Kidney tubule cell (primary cell): ENCODE measurements at regions not wholly inside any gene's neighbourhood (a gene's known extent, or its start where the extent isn't known, plus 50 kb on each side); places are given as distances from the start of the nearest gene placed in this dataset.

Experiments used
- DNase-seq: peaks from one replicate; pipeline ENCODE4 v3.0.0-alpha.2; 2018; ENCODE audit warnings: low spot score

GRCh38 chr7:145269418-145270161, 433.7 kb upstream of the TPK1 start:
- DNase-seq: no peak

DNA sequence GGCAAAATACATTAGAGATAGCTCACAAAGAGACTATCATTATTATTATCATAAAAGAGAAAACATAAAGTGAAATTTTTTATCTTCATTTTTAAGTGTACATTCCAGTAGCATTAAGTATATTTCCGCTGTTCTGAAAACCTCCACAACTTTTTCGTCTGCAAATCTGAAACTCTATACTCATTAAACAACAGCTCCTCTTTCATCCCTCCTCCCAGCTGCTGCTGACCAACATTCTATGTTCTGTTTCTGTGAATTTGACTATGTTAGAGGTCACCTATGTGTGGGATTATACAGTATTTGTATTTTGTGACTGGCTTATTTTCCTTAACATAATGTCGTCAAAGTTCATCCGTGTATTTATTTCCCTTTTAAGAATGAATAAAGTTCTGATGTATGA, 429.3 kb upstream of the TPK1 start:
- no peak for DNase-seq

- DNase-seq: no peak
Measured at GRCh38 chr7:145263886-145264285, 428.0 kb upstream of the TPK1 start.

- DNase-seq: no peak
Measured at GRCh38 chr7:145252031-145252430, 416.2 kb upstream of the TPK1 start.

GRCh38 chr7:145224775-145225174, 388.9 kb upstream of the TPK1 start:
- DNase-seq: no peak

DNA sequence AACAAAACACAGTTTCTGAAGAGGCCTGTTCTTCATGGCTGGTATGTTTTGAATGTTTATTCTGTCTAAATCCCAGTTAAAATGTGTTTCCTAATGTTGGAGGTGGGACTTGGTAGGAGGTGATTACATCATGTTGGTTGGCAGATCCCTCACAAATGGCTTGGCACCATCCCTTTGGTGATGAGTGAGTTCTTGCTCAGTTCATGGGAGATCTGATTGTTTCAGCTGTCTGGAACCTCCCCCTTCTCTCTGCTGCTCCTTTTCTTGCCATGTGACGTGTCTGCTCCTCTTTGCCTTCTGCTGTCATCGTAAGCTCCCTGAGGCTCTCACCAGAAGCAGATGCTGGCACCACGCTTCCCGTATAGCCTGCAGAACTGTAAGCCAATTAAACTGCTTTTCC, 383.6 kb upstream of the TPK1 start:
- no peak for DNase-seq

DNA sequence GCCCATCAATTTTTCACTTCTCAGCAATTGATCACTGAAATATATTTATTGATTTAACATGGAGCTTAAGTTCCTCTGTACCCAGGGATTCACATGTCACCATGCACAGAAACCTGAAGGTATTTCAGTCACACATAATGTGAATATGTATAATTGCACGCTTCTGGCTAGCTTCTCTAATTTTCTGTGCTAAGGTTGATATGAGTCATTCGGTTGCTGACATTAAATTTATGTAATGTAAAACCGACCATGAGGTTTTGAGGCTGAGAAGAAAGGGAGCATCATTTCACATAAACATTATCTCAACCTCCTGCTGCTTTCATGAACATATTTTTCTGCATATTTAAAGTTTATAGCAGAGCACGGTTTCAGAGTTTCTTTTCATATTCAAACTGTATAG, 381.0 kb upstream of the TPK1 start:
- DNase-seq: no peak

GRCh38 chr7:145212050-145212449, 376.2 kb upstream of the TPK1 start:
- no peak for DNase-seq

- no peak for DNase-seq
Measured at GRCh38 chr7:145211211-145211610, 375.4 kb upstream of the TPK1 start.

DNA sequence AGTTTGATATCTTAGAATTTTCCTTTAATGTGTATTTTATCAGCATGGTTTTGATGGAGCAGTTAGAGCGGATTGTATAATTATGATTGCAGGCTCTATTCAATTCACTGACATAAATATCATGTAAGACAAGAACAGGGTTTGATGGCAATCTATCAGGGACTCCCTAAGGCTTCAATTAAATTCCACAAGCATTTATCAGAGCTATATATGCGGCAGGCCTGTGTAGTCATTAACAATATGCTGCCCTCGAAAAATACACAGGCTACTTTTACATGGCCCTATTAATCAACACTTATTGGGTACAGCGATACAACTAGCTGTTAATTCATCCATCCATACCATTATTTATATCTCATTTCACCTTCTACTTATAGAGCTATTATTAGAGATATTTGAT, 358.1 kb upstream of the TPK1 start:
- no peak for DNase-seq

- DNase-seq: no peak
Measured at GRCh38 chr7:145184956-145185355, 349.1 kb upstream of the TPK1 start.

GRCh38 chr7:145183069-145183468, 347.2 kb upstream of the TPK1 start:
- no peak for DNase-seq

DNA sequence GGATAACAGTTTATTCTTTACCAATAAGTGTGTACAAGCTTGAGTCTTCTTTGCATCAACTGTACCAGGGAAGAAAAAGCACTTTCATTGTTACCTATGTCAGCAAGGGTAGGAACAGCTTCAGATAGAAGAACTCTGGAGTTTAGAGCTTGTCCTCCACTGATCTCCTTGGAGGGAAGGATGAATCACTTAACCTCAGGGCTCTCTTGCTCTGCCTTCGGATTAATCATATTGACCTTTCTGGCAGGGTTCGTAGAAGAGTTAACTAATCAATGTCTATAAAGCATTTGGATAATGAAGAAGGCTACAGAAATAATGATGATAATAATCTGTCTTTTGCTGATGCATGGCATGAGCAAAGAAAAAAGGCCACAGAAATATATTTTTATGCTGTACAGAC, 339.5 kb upstream of the TPK1 start:
- DNase-seq: no peak

DNA sequence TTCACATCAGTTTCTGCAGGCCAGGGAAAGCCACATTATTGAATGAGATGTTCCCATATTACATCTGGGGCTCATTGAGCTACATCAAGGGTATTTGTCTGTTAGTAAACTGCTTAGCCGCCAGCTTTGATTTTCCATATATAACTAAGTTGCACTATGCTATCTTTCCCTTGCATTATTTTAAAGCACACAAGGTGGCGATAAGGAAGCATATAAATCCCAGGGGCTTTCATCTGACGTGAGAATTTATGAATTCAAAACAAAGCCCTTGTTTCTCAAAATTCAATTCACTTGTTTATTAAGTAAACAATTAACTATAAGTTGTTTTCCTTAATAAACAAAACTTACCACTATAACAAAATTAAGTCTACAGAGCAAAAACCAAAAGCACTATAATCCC, 334.1 kb upstream of the TPK1 start:
- no peak for DNase-seq

GRCh38 chr7:145168879-145169278, 333.0 kb upstream of the TPK1 start:
- no peak for DNase-seq

- DNase-seq: no peak
Measured at GRCh38 chr7:145168427-145168826, 332.6 kb upstream of the TPK1 start.

DNA sequence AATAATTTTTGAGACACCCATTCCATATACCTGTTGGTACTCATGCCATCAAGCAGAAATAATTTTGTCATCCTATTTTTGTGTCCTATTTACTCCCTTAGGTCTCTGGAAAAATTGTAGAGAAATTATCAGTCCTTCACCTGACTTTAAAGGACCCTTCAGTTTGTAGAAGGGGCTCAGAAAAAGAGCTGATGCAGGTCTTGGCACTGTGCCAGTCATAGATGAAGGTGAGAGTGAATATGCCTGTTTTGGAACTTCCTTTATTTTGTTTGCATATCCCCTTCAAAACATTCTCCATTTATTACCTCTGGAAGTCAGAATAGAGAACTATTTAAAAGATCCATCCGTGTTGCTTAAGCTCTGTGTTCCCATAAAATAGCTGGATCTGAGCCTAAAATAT, 321.0 kb upstream of the TPK1 start:
- no peak for DNase-seq

- DNase-seq: no peak
Measured at GRCh38 chr7:145152589-145152988, 316.7 kb upstream of the TPK1 start.

DNA sequence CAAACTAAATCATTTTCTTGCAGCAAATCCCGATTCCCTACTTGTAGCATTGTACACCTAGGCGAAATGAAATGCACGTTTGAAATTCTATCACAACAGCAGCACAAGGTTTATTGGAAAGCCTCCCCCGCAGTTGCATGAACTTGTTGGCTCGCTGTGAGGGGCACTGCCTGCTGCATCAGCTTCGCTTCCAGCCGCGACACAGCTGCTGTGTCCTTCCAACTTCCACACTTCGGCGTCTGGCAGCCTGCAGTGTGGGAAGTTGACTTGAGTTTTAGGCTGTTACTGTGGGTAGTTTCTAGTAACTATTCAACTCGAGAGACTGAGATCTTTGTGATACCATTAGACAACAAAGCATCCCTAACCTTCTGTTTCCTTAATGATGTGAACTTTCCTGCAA, 315.8 kb upstream of the TPK1 start:
- DNase-seq: no peak

GRCh38 chr7:145147865-145148264, 312.0 kb upstream of the TPK1 start:
- no peak for DNase-seq

DNA sequence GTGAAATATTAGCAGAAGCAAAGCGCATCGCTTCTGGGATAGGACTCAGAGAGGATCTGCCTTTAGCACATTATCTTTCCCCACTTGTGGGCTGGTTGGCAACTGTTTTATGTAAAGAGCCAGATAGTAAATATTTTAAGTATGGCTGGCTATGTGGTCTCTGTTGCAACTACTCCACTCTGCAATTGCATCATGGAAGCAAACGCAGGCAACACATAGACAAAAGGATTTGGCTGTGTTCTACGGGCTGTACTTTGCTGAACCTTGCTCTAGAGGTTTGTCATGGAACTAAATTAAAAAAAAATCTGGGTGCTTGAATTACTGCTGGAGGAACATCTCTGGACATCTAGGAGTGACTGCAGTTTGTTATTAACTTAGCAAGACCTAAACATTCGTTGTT, 307.8 kb upstream of the TPK1 start:
- no peak for DNase-seq

DNA sequence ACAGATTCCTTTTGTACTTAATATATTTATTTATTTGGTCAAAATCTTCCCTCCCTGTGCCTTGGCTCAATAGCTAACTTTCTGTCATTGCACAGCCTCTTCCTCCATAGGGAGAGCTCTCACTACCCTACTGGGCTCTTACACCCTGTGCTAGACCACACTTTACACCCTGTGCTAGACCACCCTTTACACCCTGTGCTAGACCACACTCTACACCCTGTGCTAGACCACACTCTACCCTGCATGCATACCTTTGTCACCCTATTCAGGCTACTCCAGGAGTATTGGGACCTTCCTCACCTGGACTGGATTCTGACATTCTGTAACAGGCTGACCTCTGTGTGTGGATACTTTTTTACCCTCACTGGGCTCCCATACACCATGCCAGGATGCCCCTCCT, 298.5 kb upstream of the TPK1 start:
- DNase-seq: no peak

- no peak for DNase-seq
Measured at GRCh38 chr7:145123502-145123901, 287.6 kb upstream of the TPK1 start.

DNA sequence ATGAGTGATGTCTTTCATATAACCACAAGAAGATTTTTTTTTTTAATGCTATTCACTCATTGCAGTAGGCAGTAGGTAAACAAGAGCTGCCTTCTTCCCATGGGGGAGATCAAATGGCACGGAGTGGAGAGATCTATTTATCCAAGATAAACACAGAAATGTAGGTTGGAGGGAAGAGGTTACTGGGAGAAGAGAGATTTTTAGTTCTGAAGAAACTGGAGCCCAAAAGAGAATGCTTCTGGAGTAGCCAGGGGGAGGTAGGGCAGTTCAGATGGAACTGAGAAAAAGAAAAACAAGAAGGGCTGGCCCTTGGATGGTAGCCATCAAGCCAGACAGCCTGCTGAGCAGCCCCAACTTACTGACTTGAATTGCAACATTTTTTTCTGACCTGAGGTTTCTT, 270.1 kb upstream of the TPK1 start:
- no peak for DNase-seq

DNA sequence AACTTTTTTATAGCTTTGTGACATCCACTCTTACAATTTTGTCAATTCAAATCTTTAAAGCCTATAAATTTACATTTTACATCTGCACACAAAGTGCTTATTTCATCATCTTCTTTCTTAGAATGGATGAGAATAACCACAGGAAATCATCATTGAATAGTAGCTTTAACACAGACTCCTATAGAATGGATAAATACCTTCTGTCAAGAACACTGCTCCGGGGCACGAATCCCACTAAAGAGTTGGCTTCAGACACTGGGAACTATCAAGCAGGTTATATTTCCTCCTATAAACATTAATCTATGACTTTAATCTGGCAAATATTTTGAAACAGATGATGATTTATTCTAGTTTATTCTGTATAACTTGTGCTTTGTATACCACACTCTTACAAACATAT, 269.7 kb upstream of the TPK1 start:
- no peak for DNase-seq
